GM10266 (cell line): ENCODE measurements at regions not wholly inside any gene's neighbourhood (a gene's known extent, or its start where the extent isn't known, plus 50 kb on each side); places are given as distances from the start of the nearest gene placed in this dataset.

Experiments used
- DNase-seq: peaks from one replicate; pipeline ENCODE4 v3.0.0; 2012; ENCODE audit errors: extremely low spot score
- TF ChIP-seq, protein P1 (sequence below): IDR thresholded peaks from 2 replicates; pipeline ENCODE4 v1.5.1; 2012; ENCODE audit warnings: mild to moderate bottlenecking, low read depth; ENCODE audit not compliant: control insufficient read depth, insufficient read depth; ENCODE audit errors: missing control alignments

DNA sequence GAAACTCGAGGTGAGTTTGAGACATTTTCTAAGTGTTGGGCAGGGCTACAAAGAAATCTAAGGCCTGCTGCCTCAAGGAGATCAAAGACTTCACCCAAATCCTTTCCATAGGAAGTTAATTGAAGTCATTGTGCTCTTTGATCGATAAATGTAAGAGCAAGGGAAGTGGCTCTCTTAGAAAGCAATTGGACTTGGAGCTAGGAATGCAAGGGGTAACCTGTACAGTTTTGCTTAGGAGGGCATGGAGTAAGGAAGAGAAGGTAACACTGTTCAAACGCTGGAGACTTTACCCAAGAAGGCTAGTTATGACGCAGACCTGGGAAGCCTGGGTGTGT lies 418.0 kb upstream of the PROX1 start:
- TF ChIP-seq, protein P1, sequence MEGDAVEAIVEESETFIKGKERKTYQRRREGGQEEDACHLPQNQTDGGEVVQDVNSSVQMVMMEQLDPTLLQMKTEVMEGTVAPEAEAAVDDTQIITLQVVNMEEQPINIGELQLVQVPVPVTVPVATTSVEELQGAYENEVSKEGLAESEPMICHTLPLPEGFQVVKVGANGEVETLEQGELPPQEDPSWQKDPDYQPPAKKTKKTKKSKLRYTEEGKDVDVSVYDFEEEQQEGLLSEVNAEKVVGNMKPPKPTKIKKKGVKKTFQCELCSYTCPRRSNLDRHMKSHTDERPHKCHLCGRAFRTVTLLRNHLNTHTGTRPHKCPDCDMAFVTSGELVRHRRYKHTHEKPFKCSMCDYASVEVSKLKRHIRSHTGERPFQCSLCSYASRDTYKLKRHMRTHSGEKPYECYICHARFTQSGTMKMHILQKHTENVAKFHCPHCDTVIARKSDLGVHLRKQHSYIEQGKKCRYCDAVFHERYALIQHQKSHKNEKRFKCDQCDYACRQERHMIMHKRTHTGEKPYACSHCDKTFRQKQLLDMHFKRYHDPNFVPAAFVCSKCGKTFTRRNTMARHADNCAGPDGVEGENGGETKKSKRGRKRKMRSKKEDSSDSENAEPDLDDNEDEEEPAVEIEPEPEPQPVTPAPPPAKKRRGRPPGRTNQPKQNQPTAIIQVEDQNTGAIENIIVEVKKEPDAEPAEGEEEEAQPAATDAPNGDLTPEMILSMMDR: no peak

DNA sequence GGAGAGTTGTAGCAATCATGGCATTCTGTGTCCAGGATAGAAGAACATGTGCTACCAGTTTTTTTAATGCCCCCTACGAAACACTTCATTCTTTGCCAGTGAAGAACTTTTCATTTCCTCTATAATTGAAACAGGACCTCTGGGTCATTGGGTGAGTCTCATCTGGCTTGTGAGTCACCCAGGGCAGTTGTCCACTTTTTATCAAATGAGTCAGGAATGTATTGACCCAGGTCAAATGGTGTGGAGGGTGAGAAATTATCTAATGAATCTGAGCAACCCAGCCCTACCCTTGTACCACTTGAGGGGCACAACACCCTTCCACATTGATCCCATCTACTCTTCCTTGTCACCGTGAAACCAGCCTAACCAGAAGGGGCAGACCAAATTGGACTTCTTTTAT lies 417.3 kb upstream of the PROX1 start:
- TF ChIP-seq, protein P1: no peak
- DNase-seq: no peak

More for the DNA sequence above, 418.0 kb upstream of the PROX1 start:
- no peak for DNase-seq

DNA sequence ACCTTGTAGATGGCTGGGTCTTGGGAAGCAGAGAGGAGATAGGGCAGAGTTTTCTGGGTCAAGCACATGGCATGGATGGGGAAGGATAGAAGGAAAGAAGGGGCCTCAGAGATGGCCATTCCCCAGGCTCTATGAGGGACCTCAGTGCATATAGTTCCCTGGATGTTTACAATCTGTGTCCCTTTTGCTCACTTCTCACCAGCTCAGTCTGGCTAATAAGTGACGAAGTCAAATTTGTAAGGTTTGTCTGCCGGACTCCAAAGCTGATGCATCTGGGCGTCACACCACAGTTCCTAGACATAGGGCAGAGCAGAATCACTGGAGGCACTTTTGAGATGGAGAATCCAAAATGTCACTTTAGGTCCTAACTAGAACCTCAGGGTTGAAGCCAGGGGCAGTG lies 416.4 kb upstream of the PROX1 start:
- TF ChIP-seq, protein P1: no peak
- no peak for DNase-seq

DNA sequence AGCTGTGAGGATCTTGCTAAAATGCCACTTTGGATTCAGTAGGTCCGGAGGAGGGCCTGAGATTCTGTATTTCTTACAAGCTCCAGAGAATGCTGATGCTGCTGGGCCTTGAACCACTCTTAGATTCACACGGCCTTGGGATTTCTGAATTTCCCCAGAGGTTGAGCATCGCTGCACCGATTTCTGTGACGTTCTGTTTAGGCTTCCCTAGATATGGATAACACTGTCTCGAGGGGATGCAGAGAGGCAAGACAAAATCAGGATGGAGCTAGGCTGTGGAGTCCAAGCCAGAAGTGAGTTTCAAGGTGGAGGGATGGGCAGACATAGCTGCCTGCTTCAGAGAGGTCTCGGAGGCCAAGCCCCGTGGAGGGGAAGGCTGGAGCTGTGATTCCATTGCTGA lies 415.9 kb upstream of the PROX1 start:
- no peak for DNase-seq
- TF ChIP-seq, protein P1: no peak

DNA sequence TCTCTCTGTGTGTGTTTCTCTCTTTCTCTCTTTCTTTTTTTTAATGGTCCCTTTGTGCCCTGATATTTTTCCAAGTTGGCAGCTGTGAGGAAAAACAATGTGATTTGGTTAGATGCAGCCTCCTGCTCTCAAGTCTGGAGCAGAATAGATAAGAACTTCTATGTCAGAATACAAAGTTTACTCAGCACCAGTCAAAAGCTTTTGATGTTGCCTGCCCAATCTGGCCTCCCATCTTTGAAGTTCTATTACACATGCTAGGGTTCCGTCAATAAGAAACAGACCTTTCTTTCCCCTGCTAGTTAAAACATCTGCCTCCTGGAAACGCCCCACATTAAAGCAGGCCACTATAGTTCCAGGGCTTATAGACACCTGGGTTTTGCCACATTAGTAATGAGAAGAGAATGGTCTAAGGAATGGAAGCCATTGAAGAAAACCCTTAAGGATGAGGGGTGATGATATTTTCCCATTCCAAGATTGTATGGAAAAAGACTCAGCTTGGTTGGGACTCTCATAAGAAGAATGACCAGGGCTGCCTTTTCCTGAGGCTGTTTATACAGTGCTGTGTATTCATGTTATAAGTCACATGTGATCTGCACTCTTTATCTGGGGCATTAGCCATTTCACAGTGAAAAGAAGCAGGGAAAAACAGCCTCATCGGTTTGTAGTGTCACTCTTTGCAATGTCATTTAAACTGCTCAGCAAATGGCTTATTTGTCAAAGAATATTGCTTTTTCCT lies 414.7 kb upstream of the PROX1 start:
- TF ChIP-seq, protein P1: no peak
- no peak for DNase-seq

DNA sequence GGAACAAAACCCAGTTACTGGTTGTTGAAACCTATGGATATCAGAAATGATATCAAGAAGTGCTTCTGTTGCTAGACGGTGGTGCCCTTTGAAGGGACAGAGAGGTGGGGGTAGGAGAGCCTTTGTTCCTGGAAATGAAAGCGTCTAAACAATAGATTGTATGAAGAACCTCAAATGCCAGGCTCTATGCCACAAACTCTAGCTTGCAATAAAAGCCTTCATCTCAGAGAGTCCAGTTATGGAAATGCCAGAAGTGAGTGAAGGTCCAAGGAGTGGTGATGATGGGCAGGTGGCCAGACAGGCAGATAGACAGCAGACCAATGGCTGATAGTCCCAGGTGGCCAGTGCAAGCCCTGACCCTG lies 414.1 kb upstream of the PROX1 start:
- TF ChIP-seq, protein P1: no peak
- no peak for DNase-seq

DNA sequence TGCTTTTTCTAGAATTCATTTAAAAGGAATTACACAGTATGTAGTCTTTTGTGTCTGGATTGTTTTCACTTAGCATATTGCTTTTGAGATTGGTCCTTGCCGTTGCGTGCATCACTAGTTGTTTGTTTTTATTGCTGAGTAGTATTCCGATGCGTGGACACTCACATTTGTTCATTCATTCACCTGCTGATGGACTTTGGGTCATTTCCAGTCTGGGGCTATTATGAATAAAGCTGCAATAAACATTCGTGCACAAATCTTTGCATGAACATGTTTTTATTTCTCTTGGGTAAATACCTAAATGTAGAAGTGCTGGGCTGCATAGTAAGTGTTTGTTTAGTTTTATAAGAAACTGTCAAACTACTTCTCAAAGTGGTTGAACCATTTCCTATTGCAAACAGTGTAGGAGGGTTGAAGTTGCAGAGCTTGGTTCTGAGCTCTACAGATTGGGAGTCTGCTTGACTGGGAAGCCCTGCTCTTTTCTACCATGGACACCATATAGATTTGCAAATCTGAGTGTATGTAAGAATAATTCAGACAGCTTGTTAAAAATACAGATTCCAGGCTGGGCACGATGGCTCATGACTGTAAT lies 404.7 kb upstream of the PROX1 start:
- DNase-seq: no peak

More for the DNA sequence above, 404.7 kb upstream of the PROX1 start:
- TF ChIP-seq, protein P1: no peak
